HL-60 (cell line): ENCODE measurements at regions not wholly inside any gene's neighbourhood (a gene's known extent, or its start where the extent isn't known, plus 50 kb on each side); places are given as distances from the start of the nearest gene placed in this dataset.

Experiments
- CTCF ChIP-seq: IDR thresholded peaks from one replicate; pipeline ENCODE4 v1.5.1; 2011; ENCODE audit warnings: low read length, control low read depth, inconsistent platforms; ENCODE audit not compliant: insufficient read depth
- GABPA ChIP-seq: IDR thresholded peaks from 2 replicates; pipeline ENCODE4 v1.6.1; 2012; ENCODE audit warnings: low read depth
- POLR2AphosphoS5 ChIP-seq: IDR thresholded peaks from 2 replicates; pipeline ENCODE4 v1.6.1; 2012; ENCODE audit warnings: low read depth
- REST ChIP-seq: IDR thresholded peaks from 2 replicates; pipeline ENCODE4 v1.6.1; 2012; ENCODE audit warnings: low read depth; ENCODE audit not compliant: insufficient replicate concordance
- SPI1 ChIP-seq: IDR thresholded peaks from 2 replicates; pipeline ENCODE4 v1.6.1; 2012; ENCODE audit warnings: low read depth, mild to moderate bottlenecking, borderline replicate concordance

- TF ChIP-seq CTCF (no peak), REST (no peak), GABPA (no peak), POLR2AphosphoS5 (no peak), SPI1 (no peak)
These were observed 882.0 kb downstream of the LTN1 start for GRCh38 chr21:28110716-28111115.
